HL-60 (cell line): ENCODE measurements at regions not wholly inside any gene's neighbourhood (a gene's known extent, or its start where the extent isn't known, plus 50 kb on each side); places are given as distances from the start of the nearest gene placed in this dataset.

Experiments
- CTCF ChIP-seq: IDR thresholded peaks from one replicate; pipeline ENCODE4 v1.5.1; 2011; ENCODE audit warnings: low read length, control low read depth, inconsistent platforms; ENCODE audit not compliant: insufficient read depth
- GABPA ChIP-seq: IDR thresholded peaks from 2 replicates; pipeline ENCODE4 v1.6.1; 2012; ENCODE audit warnings: low read depth
- POLR2AphosphoS5 ChIP-seq: IDR thresholded peaks from 2 replicates; pipeline ENCODE4 v1.6.1; 2012; ENCODE audit warnings: low read depth
- SPI1 ChIP-seq: IDR thresholded peaks from 2 replicates; pipeline ENCODE4 v1.6.1; 2012; ENCODE audit warnings: low read depth, mild to moderate bottlenecking, borderline replicate concordance
- TF ChIP-seq, protein P1 (sequence below): IDR thresholded peaks from 2 replicates; pipeline ENCODE4 v1.6.1; 2012; ENCODE audit warnings: low read depth; ENCODE audit not compliant: insufficient replicate concordance

DNA sequence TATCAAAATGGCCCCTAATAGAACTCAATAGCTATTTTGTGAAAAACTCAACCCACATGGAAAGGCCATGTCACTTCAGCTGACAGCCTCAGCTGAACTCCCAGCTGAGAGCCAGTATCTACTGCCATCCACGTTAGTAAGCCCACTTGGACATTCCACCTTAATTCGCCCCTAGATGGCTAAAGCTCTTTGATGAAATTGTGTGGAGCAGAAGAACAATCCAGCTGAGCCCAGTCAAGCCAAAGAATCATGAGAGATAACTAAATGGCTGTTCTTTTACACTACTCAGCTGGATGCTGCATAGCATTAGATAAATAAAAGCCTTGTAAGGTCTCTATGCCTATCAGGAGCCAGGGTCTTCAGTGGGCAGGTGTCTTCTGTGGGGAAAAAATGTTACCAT lies 396.8 kb downstream of the AASDHPPT start:
- TF ChIP-seq CTCF (no peak), GABPA (no peak), POLR2AphosphoS5 (no peak), SPI1 (no peak)
- TF ChIP-seq, protein P1, sequence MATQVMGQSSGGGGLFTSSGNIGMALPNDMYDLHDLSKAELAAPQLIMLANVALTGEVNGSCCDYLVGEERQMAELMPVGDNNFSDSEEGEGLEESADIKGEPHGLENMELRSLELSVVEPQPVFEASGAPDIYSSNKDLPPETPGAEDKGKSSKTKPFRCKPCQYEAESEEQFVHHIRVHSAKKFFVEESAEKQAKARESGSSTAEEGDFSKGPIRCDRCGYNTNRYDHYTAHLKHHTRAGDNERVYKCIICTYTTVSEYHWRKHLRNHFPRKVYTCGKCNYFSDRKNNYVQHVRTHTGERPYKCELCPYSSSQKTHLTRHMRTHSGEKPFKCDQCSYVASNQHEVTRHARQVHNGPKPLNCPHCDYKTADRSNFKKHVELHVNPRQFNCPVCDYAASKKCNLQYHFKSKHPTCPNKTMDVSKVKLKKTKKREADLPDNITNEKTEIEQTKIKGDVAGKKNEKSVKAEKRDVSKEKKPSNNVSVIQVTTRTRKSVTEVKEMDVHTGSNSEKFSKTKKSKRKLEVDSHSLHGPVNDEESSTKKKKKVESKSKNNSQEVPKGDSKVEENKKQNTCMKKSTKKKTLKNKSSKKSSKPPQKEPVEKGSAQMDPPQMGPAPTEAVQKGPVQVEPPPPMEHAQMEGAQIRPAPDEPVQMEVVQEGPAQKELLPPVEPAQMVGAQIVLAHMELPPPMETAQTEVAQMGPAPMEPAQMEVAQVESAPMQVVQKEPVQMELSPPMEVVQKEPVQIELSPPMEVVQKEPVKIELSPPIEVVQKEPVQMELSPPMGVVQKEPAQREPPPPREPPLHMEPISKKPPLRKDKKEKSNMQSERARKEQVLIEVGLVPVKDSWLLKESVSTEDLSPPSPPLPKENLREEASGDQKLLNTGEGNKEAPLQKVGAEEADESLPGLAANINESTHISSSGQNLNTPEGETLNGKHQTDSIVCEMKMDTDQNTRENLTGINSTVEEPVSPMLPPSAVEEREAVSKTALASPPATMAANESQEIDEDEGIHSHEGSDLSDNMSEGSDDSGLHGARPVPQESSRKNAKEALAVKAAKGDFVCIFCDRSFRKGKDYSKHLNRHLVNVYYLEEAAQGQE, result no peak
